ENCODE measurements at regions not wholly inside any gene's neighbourhood (a gene's known extent, or its start where the extent isn't known, plus 50 kb on each side); places are given as distances from the start of the nearest gene placed in this dataset.

- Histone ChIP-seq H3K9me3 (ENCODE audit: insufficient read depth in 2 of 2, low read depth in 1 of 2, low read length in 1 of 2) (no peaks in the 10 kb centered on the region), H3K18ac (ENCODE audit: extremely low read depth, low read length) (peak overlapping the region; percentile 66; the same call in 1 of the 2 replicates), H3K4me1 (replicated peaks in 1 of 4; ENCODE audit: control insufficient read depth in 3 of 4, insufficient read depth in 4 of 4, low read length in 3 of 4) (peaks cover 15 to 39% (median 27%) of the 10 kb centered on the region in 4 experiments), H3K14ac (ENCODE audit: insufficient read length) (no peak overlapping the region), H3K9ac (replicated peaks in 1 of 4; ENCODE audit: extremely low read depth in 1 of 4, low read depth in 3 of 4, low read length in 3 of 4) (no peak overlapping the region), H3K36me3 (ENCODE audit: control insufficient read depth in 2 of 4, insufficient read depth in 4 of 4, low read length in 3 of 4) (no peaks in the 10 kb centered on the region), H2BK5ac (ENCODE audit: low read depth, low read length) (peak overlapping the region; percentile 20; the same call in 1 of the 2 replicates), H3K4me3 (ENCODE audit: extremely low read depth in 1 of 4, insufficient read depth in 2 of 4, low read depth in 3 of 4, low read length in 4 of 4) (no peak overlapping the region), H3K4me2 (ENCODE audit: insufficient read depth in 1 of 2, low read depth in 2 of 2, low read length in 2 of 2) (peak overlapping the region in 1 of 2 experiments; percentile 49; a peak in 3 of 4 replicates), H3K79me2 (ENCODE audit: control insufficient read depth in 1 of 2, insufficient read depth in 2 of 2, low read length in 2 of 2) (no peaks in the 10 kb centered on the region), H4K91ac (replicated peaks; ENCODE audit: insufficient read length, low read length) (peak overlapping the region; percentile 68), H2BK12ac (ENCODE audit: low read depth, low read length) (peak overlapping the region; percentile 2; the same call in 1 of the 2 replicates), H3K27ac (ENCODE audit: low read depth, low read length) (no peak overlapping the region), H3K27me3 (replicated peaks in 1 of 4; ENCODE audit: control insufficient read depth in 3 of 4, extremely low read depth in 1 of 4, insufficient read depth in 3 of 4, low read length in 3 of 4) (peaks cover 0 to 2% (median 0%) of the 10 kb centered on the region in 4 experiments; a peak in 3 of 7 replicates), H4K5ac (ENCODE audit: insufficient read length, low read depth, low read length) (peak overlapping the region; percentile 58), H2BK120ac (replicated peaks; ENCODE audit: low read depth, low read length) (no peak overlapping the region), H2AK5ac (ENCODE audit: low read depth, low read length) (no peak overlapping the region), H2BK15ac (ENCODE audit: low read length) (peak overlapping the region; percentile 18; the same call in 1 of the 2 replicates), H3K79me1 (ENCODE audit: low read depth, low read length) (no peaks in the 10 kb centered on the region), H2AFZ (ENCODE audit: low read length) (no peak overlapping the region), H3K4ac (replicated peaks; ENCODE audit: insufficient read length, low read depth, low read length) (peak overlapping the region; percentile 36), H3K23me2 (ENCODE audit: low read depth, low read length) (no peaks in the 10 kb centered on the region), H4K8ac (ENCODE audit: extremely low read depth, insufficient read depth, low read length) (no peak overlapping the region; the same call in 1 of the 2 replicates), H4K20me1 (replicated peaks in 1 of 2; ENCODE audit: control insufficient read depth in 1 of 2, insufficient read depth in 2 of 2, low read length in 2 of 2) (no peaks in the 10 kb centered on the region), H3K56ac (replicated peaks; ENCODE audit: insufficient read length, low read depth, low read length) (no peak overlapping the region), H2BK20ac (ENCODE audit: low read length) (no peak overlapping the region), H3K23ac (ENCODE audit: insufficient read length) (no peak overlapping the region)
- 56% methylated on average over 13 of the region's 13 CpGs; no CpG with 5 or more reads in 1 of the 2 experiments for WGBS, 2 experiments (ENCODE audit: extremely low coverage in 1 of 2, insufficient coverage in 1 of 2, insufficient read length in 1 of 2, insufficient replicate concordance in 2 of 2, low coverage in 1 of 2, low lambda C conversion rate in 2 of 2, missing lambda C conversion rate in 1 of 2)
- TF ChIP-seq CTBP2 (IDR thresholded peaks at IDR 0.05; ENCODE audit: borderline replicate concordance, insufficient read depth, insufficient read length, low read length): peak; percentile 59
- TF ChIP-seq RNF2 (IDR thresholded peaks at IDR 0.05; ENCODE audit: borderline replicate concordance, low read depth, low read length, missing control alignments, poor library complexity, severe bottlenecking): no peak
- FAIRE-seq (no peak), DNase-seq (ENCODE audit: low read depth in 1 of 2, low spot score in 2 of 2) (peak in 1 of 2 experiments; percentile 59)
- ChIA-PET POLR2A (ENCODE audit: partially characterized antibody) (interaction anchor here (1.3 to 1.6 kb wide), 2 partner anchors 190 to 195 kb away, joined by 5 to 6 read pairs; no protein-coding TSS in a partner anchor), CTCF (ENCODE audit: partially characterized antibody) (interaction anchor here (0.9 to 2.0 kb wide), 4 partner anchors 10 to 193 kb away, joined by 3 to 5 read pairs (median 4); partner anchors contain the start of gene HES1)
These were observed 192.7 kb upstream of the HES1 start for GRCh38 chr3:193943200-193943599.

Data from H1 (cell line).